ENCODE measurements at regions not wholly inside any gene's neighbourhood (a gene's known extent, or its start where the extent isn't known, plus 50 kb on each side); places are given as distances from the start of the nearest gene placed in this dataset.

DNA sequence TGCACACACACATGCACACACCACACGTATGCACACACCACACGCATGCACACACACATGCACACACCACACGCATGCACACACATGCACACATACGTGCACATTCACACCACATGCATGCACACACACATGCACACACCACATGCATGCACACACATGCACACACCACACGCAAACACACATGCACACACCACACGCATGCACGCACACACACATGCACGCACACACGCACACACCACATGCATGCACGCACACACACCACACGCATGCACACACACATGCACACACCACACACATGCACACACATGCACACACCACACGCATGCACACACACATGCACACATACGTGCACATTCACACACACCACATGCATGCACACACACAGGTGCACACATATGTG is 169.8 kb upstream of the SALL3 start:
- no peak for TF ChIP-seq POLR2A (IDR thresholded peaks at IDR 0.05)
- TF ChIP-seq, protein P1, sequence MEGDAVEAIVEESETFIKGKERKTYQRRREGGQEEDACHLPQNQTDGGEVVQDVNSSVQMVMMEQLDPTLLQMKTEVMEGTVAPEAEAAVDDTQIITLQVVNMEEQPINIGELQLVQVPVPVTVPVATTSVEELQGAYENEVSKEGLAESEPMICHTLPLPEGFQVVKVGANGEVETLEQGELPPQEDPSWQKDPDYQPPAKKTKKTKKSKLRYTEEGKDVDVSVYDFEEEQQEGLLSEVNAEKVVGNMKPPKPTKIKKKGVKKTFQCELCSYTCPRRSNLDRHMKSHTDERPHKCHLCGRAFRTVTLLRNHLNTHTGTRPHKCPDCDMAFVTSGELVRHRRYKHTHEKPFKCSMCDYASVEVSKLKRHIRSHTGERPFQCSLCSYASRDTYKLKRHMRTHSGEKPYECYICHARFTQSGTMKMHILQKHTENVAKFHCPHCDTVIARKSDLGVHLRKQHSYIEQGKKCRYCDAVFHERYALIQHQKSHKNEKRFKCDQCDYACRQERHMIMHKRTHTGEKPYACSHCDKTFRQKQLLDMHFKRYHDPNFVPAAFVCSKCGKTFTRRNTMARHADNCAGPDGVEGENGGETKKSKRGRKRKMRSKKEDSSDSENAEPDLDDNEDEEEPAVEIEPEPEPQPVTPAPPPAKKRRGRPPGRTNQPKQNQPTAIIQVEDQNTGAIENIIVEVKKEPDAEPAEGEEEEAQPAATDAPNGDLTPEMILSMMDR (IDR thresholded peaks at IDR 0.05), result no peak
- no peak for TF ChIP-seq POLR2AphosphoS5 (IDR thresholded peaks at IDR 0.05)
- TF ChIP-seq EP300 (IDR thresholded peaks at IDR 0.05; ENCODE audit: low read depth), result no peak
